Panc1 (cell line): ENCODE measurements at regions not wholly inside any gene's neighbourhood (a gene's known extent, or its start where the extent isn't known, plus 50 kb on each side); places are given as distances from the start of the nearest gene placed in this dataset.
A peak's percentile ranks its signal among the peaks of the same experiment; 100 is the strongest.

ENCODE experiments used
- ATAC-seq: fragments of 200-7000 bp; cut with Tn5 transposase; 2 replicates; pipeline ENCODE4 v1.9.1; 2020; ENCODE audit warnings: mild to moderate bottlenecking, moderate library complexity
- BruUV-seq: library from RNA; stranded (reverse); fragments of 400-500 nt; replicated peaks from 2 replicates; lab custom pipeline; 2021; lab: Mats Ljungman, UMichigan
- CTCF ChIA-PET: fragments of 300-600 bp; sonication (Branson Sonifier 250); formaldehyde crosslinking; loops from one replicate; lab custom pipeline; 2022; ENCODE audit warnings: antibody characterized with exemption; lab: Charles Lee
- POLR2A ChIA-PET: fragments of 300-600 bp; sonication (Branson Sonifier 250); formaldehyde crosslinking; loops from one replicate; lab custom pipeline; 2022; ENCODE audit warnings: antibody characterized with exemption; lab: Charles Lee
- DNase-seq: peaks from one replicate; pipeline ENCODE4 v3.0.0-alpha.2; 2010; ENCODE audit warnings: low read depth, low spot score
- H3K27ac ChIP-seq: 2 replicates; pipeline ENCODE4 v1.5.1; 2011; ENCODE audit warnings: mild to moderate bottlenecking, low read length, inconsistent platforms
- H3K27me3 ChIP-seq: fragments of 200-500 bp; sonication (Bioruptor generic); 2 replicates; pipeline ENCODE4 v1.6.0; 2014; ENCODE audit warnings: low read length, inconsistent platforms; ENCODE audit not compliant: control insufficient read depth, insufficient read depth
- H3K36me3 ChIP-seq: fragments of 200-500 bp; sonication (Bioruptor generic); 2 replicates; pipeline ENCODE4 v1.5.1; 2014; ENCODE audit warnings: inconsistent platforms, mild to moderate bottlenecking, low read length, moderate library complexity; ENCODE audit not compliant: control insufficient read depth, insufficient read depth
- H3K4me1 ChIP-seq: 2 replicates; pipeline ENCODE4 v1.5.1; 2011; ENCODE audit warnings: inconsistent platforms, mild to moderate bottlenecking, low read length, moderate library complexity; ENCODE audit not compliant: control insufficient read depth, insufficient read depth
- H3K4me3 ChIP-seq, 2 experiments: 2 replicates each; pipeline ENCODE4 v1.5.1; 2011 to 2012; ENCODE audit warnings: low read depth in 2 of 2, low read length in 2 of 2, mild to moderate bottlenecking in 2 of 2, inconsistent platforms in 1 of 2, moderate library complexity in 1 of 2
- H3K9me3 ChIP-seq: fragments of 200-500 bp; sonication (Bioruptor generic); 2 replicates; pipeline ENCODE4 v1.5.1; 2014; ENCODE audit warnings: low read depth, mild to moderate bottlenecking, inconsistent platforms, low read length, moderate library complexity; ENCODE audit not compliant: control insufficient read depth, insufficient read depth
- CTCF ChIP-seq: fragments of 450-650 bp; IDR thresholded peaks from 2 replicates; pipeline ENCODE4 v1.5.1; 2017; ENCODE audit warnings: mild to moderate bottlenecking
- POLR2AphosphoS5 ChIP-seq: IDR thresholded peaks from 2 replicates; pipeline ENCODE4 v1.6.1; 2012; ENCODE audit warnings: mild to moderate bottlenecking, low read depth, low read length, moderate library complexity
- REST ChIP-seq, 2 experiments: IDR thresholded peaks; 2 replicates each; pipeline ENCODE4 v1.6.1; 2011 to 2012; ENCODE audit warnings: low read depth in 2 of 2, control low read depth in 1 of 2, low read length in 1 of 2, mild to moderate bottlenecking in 1 of 2, moderate library complexity in 1 of 2; ENCODE audit not compliant: insufficient read depth in 1 of 2
- SIN3A ChIP-seq: IDR thresholded peaks from 2 replicates; pipeline ENCODE4 v1.6.1; 2012; ENCODE audit warnings: low read depth, mild to moderate bottlenecking, low read length, moderate library complexity, borderline replicate concordance; ENCODE audit not compliant: insufficient read depth
- TCF7L2 ChIP-seq: IDR thresholded peaks from 2 replicates; pipeline ENCODE4 v1.6.1; 2011; ENCODE audit warnings: mild to moderate bottlenecking, low read depth, low read length, inconsistent platforms
- in situ Hi-C: cut with HindIII; loops from 2 replicates; pipeline ENCODE4 v1.10.0; 2016; ENCODE audit warnings: low sequenced_read_pairs, low pct_unique_long_range_greater_than_20kb
- intact Hi-C: fragments of 100-400 bp; cut with micrococcal nuclease; formaldehyde crosslinking; loops from one replicate; pipeline ENCODE4 v1.10.0; 2022; ENCODE audit not compliant: unreplicated experiment

DNA sequence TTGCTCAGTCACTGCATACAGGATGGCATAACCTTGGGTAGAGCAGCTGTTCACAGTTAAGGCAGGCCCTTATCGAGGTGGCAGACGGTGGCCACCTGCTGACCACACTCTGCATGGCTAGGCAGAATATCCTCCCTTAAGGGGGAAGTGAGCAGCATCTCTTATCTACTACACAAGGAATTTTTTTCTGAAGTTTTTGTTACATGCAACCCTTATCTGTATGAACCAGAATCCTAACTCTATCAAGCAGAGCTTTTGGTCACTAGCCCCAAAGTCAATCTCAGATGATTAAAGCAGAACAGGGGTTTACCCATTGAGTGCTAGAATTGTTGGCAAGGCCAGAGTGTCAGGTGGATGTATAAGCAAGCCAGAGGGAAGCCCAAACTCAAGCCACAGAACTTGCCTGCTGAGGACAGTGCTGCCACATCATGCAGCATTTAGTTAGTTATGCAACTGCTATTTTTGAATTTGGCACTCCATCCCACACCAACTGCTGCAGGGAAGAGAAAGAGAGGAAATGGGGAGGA is 192.8 kb downstream of the TBX5 start:
- H3K27me3 ChIP-seq = no peaks in the 10 kb centered on the region
- no peak overlapping the region for H3K4me3 ChIP-seq
- no peaks in the 10 kb centered on the region for H3K36me3 ChIP-seq
- H3K27ac ChIP-seq = no peak overlapping the region
- CTCF ChIA-PET = no interaction called here
- DNase-seq (no peak), ATAC-seq (no peak)
- intact Hi-C loops (no loop called here), in situ Hi-C loops (no loop called here)
- TF ChIP-seq REST (IDR thresholded peaks at IDR 0.05; ENCODE audit: insufficient read depth in 1 of 2, low read depth in 2 of 2, low read length in 1 of 2) (no peak), POLR2AphosphoS5 (no peak), CTCF (0 out of 2 replicates have a peak, but pooled peaks have one; percentile 2), TCF7L2 (no peak), SIN3A (no peak)
- no peaks in the 10 kb centered on the region for H3K4me1 ChIP-seq
- BruUV-seq = no TSS peak
- no peaks in the 10 kb centered on the region for H3K9me3 ChIP-seq
- POLR2A ChIA-PET = no interaction called here

- ATAC-seq = no peak
- DNase-seq = no peak
- ChIA-PET CTCF (no interaction called here), POLR2A (no interaction called here)
- intact Hi-C loops (no loop called here), in situ Hi-C loops (no loop called here)
- Histone ChIP-seq H3K9me3 (no peaks in the 10 kb centered on the region), H3K36me3 (no peaks in the 10 kb centered on the region), H3K27ac (no peak overlapping the region), H3K4me3 (no peak overlapping the region), H3K27me3 (no peaks in the 10 kb centered on the region), H3K4me1 (no peaks in the 10 kb centered on the region)
- no TSS peak for BruUV-seq
- TF ChIP-seq REST (IDR thresholded peaks at IDR 0.05; ENCODE audit: insufficient read depth in 1 of 2, low read depth in 2 of 2, low read length in 1 of 2) = no peak
- TF ChIP-seq TCF7L2 = no peak
- TF ChIP-seq CTCF = no peak
- TF ChIP-seq SIN3A = no peak
- no peak for TF ChIP-seq POLR2AphosphoS5
These were observed 196.1 kb downstream of the TBX5 start for GRCh38 chr12:114209861-114210260.
